NCI-H1105 (cell line): ENCODE measurements at regions not wholly inside any gene's neighbourhood (a gene's known extent, or its start where the extent isn't known, plus 50 kb on each side); places are given as distances from the start of the nearest gene placed in this dataset.

Experiments used
- DNase-seq: peaks from one replicate; lab custom pipeline; 2025; lab: John Stamatoyannopoulos, UW

GRCh38 chr2:217443601-217444000, 559.2 kb downstream of the TNS1 start:
- no peak for DNase-seq

GRCh38 chr2:217440000-217440399, 562.8 kb downstream of the TNS1 start:
- no peak for DNase-seq

- no peak for DNase-seq
Observed at GRCh38 chr2:217438821-217439220, 564.0 kb downstream of the TNS1 start.

GRCh38 chr2:217438136-217438535, 564.7 kb downstream of the TNS1 start:
- DNase-seq, result no peak

GRCh38 chr2:217437290-217437870, 565.4 kb downstream of the TNS1 start:
- DNase-seq, result no peak

- DNase-seq, result no peak
Observed at GRCh38 chr2:217436386-217436785, 566.4 kb downstream of the TNS1 start.

- peak; percentile 86 for DNase-seq
Observed at GRCh38 chr2:217434180-217434975, 568.4 kb downstream of the TNS1 start.

GRCh38 chr2:217433522-217433921, 569.3 kb downstream of the TNS1 start:
- no peak for DNase-seq

GRCh38 chr2:217431577-217432269, 571.1 kb downstream of the TNS1 start:
- DNase-seq, result no peak

- DNase-seq, result no peak
Observed at GRCh38 chr2:217430916-217431576, 571.2 kb upstream of the TNP1 start.

GRCh38 chr2:217429981-217430500, 570.2 kb upstream of the TNP1 start:
- DNase-seq, result no peak

- no peak for DNase-seq
Observed at GRCh38 chr2:217421834-217422233, 562.0 kb upstream of the TNP1 start.

GRCh38 chr2:217420854-217421253, 561.0 kb upstream of the TNP1 start:
- DNase-seq, result no peak

GRCh38 chr2:217419055-217419671, 559.3 kb upstream of the TNP1 start:
- DNase-seq, result no peak

- DNase-seq, result no peak
Observed at GRCh38 chr2:217418544-217418943, 558.7 kb upstream of the TNP1 start.

- DNase-seq, result no peak
Observed at GRCh38 chr2:217418090-217418489, 558.2 kb upstream of the TNP1 start.

- no peak for DNase-seq
Observed at GRCh38 chr2:217417536-217417935, 557.7 kb upstream of the TNP1 start.

- DNase-seq, result no peak
Observed at GRCh38 chr2:217415316-217415715, 555.5 kb upstream of the TNP1 start.

GRCh38 chr2:217414429-217414828, 554.6 kb upstream of the TNP1 start:
- DNase-seq, result no peak

- no peak for DNase-seq
Observed at GRCh38 chr2:217413193-217413592, 553.3 kb upstream of the TNP1 start.

GRCh38 chr2:217412721-217413120, 552.9 kb upstream of the TNP1 start:
- no peak for DNase-seq

GRCh38 chr2:217412277-217412676, 552.4 kb upstream of the TNP1 start:
- no peak for DNase-seq
